Superior temporal gyrus (tissue), 1 donor: ENCODE measurements at regions not wholly inside any gene's neighbourhood (a gene's known extent, or its start where the extent isn't known, plus 50 kb on each side); places are given as distances from the start of the nearest gene placed in this dataset.
"Not testable (repeated sequence)": the region's sequence is repeated elsewhere in the genome, so short reads cannot be mapped to it uniquely, and the experiment has no call there.

ENCODE experiments used
- DNase-seq: peaks from one replicate; pipeline ENCODE4 v3.0.0-alpha.2; 2016; ENCODE audit errors: extremely low spot score

DNA sequence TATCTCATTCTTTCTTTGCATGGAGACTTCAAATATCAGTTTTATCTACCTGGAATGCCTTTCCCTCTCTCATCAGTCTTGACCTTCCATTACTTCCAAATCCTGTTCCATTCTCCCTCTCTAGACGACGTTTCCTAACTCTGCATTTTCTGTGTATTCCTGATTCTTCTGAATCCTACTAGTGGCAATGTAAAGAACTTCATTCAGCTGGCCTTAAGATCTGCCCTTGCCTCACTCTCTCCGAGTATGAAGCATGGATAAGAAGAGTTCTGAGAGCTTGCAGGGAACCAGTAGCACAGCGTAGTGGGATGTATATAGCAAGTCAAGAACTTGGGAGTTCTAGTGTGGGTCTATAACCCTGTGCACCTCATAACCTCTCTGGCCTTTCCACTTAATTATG, 68.5 kb upstream of the HOXC13 start:
- no peak for DNase-seq

DNA sequence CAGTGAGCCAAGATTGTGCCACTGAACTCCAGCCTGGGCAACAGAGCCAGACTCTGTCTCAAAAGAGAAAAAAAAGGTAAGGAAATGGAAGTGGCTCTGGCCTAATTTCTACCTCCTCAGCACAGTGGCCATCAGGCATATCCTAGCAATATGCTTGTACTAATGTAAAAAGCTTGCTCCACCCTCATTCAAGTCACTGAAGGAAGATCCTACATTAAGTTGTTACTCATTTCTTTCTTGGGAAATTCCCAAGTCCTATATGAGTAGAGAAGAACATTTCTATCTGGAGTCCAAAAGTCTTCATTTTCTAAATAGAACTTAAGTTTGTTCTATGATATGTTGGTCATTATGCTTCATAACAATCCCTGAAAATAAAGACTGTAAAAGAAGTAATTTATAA, 67.3 kb upstream of the HOXC13 start:
- DNase-seq: no peak

DNA sequence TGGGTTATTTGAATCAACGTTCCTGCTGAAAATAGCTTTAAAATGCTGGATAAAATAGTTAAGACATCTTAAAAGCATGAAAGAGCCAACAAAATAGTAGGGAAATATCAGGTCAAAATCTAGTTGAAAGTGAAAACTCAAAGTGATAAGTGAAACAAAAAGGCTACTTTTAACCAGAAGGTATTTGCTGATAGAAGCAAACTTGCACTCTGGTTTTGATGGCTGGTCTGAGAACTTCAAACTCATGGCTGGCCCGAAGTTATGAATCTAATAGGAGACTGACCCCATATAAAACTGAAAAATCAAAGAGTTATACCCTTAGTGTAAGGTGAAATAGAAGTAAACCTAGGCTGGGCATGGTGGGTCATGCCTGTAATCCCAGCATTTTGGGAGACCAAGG, 66.3 kb upstream of the HOXC13 start:
- no peak for DNase-seq

DNA sequence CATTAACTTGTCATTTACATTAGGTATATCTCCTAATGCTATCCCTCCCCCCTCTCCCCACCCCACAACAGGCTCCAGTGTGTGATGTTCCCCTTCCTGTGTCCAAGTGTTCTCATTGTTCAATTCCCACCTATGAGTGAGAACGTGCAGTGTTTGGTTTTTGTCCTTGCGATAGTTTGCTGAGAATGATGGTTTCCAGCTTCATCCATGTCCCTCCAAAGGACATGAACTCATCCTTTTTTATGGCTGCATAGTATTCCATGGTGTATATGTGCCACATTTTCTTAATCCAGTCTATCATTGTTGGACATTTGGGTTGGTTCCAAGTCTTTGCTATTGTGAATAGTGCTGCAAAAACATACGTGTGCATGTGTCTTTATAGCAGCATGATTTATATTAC, 60.7 kb upstream of the HOXC13 start:
- not testable (repeated sequence) for DNase-seq

DNA sequence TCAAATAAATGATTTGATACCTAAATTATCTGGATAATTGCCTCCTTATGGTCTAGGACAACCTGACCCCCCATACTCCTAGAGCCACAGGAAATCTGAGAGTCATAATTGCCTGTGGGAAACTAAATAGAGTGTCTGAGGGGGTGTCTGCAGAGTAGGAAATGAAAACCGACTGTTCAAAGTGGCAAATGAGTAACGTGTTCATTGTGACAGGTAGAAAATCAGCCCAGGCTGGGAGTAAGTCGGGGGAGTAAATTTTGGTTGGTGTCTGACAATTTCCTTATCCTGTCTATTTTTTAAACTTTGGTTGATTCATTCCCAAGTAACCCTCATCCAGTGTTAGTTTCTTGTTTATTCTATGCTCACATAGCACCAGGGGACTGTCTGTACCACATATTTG, 51.6 kb upstream of the HOXC13 start:
- no peak for DNase-seq

DNA sequence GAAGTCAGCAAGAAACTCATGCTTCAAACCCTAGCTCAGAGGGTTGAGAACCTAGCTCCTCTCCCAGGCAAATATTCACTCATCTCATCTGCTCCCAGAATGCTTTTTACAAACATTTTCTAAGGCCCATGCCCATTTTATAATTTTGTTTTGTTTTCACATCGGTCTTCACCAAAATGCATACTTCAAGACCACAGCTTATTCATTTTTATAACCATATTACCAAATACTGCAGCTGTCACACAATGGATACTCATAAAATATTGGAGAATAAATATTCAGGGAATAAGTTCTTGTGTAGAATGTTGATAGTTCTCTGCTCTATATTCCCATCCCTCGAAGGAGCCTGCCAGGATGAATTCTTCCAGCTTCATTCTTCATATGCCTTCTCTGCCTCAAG, 50.8 kb upstream of the HOXC13 start:
- DNase-seq: no peak
